IPS-18c (cell line): ENCODE measurements at regions not wholly inside any gene's neighbourhood (a gene's known extent, or its start where the extent isn't known, plus 50 kb on each side); places are given as distances from the start of the nearest gene placed in this dataset.

Experiments
- H3K4me3 ChIP-seq: 2 replicates; pipeline ENCODE4 v1.7.0; 2013; ENCODE audit warnings: low read depth, mild to moderate bottlenecking, low read length, moderate library complexity; ENCODE audit not compliant: insufficient read depth
- H3K9me3 ChIP-seq: one replicate; pipeline ENCODE4 v1.6.1; 2013; ENCODE audit warnings: mild to moderate bottlenecking, low read length, moderate library complexity; ENCODE audit not compliant: control insufficient read depth, insufficient read depth

- H3K4me3 ChIP-seq: no peak overlapping the region
- no peaks in the 10 kb centered on the region for H3K9me3 ChIP-seq
These were observed 297.6 kb upstream of the STS start for GRCh38 chrX:6849716-6850414.

DNA sequence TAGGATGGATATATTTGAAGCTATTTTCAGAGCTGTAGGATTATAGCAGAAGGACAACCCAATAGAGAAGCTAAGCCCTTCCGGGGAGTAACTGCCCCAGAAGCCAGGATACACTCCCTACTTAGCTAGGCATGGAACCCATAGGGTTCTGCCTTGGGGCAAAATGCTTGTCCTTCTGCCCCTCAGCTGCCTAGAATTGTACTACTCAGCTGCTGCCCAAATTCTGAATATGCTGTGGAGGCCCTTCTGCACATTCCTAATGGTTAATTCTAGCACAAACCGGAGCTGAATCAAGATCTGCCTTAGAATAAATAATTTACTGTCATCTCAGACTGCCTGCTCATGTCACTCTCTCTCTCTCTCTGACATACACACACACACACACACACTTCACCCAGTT lies 297.7 kb upstream of the VCX3A start:
- Histone ChIP-seq H3K4me3 (no peak overlapping the region), H3K9me3 (no peaks in the 10 kb centered on the region)

DNA sequence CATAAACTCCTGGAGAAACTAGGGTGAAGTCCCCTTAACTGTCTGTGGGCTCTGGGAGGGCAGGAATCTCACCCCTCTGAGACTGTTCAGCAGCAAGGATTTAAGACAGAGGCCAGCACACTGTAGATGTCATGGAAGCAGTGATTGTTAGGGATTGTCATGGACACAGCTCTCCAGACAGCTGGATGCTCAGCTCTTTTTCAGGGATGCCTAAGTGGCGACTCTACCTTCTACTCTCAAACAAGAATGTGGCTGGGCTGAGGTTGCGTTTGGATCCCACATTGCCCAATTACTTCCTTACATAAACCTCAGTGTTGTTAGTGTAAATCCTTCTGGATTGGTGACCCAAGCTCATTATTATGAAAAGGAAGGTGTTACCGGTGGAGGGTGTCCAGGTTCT lies 291.9 kb upstream of the VCX3A start:
- Histone ChIP-seq H3K9me3 (peaks cover 8% of the 10 kb centered on the region), H3K4me3 (no peak overlapping the region)

DNA sequence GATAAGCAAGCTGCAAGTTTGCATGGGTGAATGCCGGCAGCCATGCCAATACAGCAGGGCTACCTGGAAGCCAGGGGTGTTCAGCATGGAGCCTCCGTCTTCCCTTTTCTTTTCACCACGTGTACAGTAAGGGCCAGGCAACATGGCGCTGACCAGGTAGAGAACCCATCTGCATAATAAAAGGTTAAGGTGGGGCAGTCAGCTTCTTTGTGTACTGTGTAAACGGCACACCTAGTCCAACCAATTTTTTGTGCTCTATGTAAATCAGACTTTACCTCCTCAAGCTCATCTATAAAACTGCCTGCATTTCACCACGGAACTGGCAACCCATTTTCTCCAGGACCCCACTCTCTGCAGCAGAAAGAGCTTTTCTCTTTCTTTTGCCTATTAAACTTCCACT lies 286.8 kb upstream of the VCX3A start:
- Histone ChIP-seq H3K4me3 (no peak overlapping the region), H3K9me3 (peaks cover 12% of the 10 kb centered on the region)

GRCh38 chrX:6813836-6814370 lies 279.0 kb upstream of the VCX3A start:
- no peak overlapping the region for H3K4me3 ChIP-seq
- peaks cover 5% of the 10 kb centered on the region for H3K9me3 ChIP-seq

DNA sequence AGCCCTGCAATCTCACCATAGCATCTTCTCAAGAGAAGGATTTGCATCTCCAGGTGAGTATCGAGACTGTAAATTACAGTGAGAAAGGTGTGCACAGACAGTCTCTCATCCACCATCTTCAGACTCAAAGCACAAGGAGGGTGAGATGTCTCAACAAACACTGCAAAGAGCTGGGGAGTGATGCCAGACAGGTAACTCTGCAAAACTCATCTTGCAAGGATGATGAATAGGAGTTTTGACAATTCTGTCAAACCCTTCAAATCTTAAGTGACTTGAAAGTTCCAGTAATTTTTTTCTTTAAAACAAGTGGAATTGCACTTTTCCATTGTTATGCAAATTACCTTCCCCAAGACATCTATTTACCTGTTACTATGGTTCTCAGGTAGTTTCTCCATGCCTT lies 277.2 kb upstream of the VCX3A start:
- H3K4me3 ChIP-seq: no peak overlapping the region
- peaks cover 10% of the 10 kb centered on the region for H3K9me3 ChIP-seq

DNA sequence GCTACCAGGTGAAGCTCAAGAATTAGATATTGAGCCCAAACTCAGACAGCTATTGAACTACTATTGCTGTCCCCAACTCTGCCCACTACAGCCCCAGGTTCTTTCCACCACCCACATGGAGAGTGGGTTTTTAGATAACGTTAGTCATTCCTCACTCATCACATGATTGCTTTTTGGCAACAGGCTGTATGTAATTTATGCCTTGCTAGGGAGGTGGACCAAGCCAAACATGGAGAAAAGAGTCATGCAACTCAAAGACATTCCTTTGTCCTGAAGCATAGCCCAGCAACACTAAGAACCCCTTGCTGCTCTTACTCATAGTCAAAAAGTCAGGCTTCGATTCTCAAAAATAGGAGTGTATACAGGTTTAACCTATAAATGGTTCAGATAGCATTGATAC lies 275.9 kb upstream of the VCX3A start:
- Histone ChIP-seq H3K4me3 (no peak overlapping the region), H3K9me3 (peaks cover 10% of the 10 kb centered on the region)

GRCh38 chrX:6803607-6804006 lies 268.7 kb upstream of the VCX3A start:
- Histone ChIP-seq H3K4me3 (no peak overlapping the region), H3K9me3 (peaks cover 9% of the 10 kb centered on the region)

GRCh38 chrX:6793000-6793399 lies 258.1 kb upstream of the VCX3A start:
- H3K4me3 ChIP-seq: no peak overlapping the region
- H3K9me3 ChIP-seq: no peaks in the 10 kb centered on the region

DNA sequence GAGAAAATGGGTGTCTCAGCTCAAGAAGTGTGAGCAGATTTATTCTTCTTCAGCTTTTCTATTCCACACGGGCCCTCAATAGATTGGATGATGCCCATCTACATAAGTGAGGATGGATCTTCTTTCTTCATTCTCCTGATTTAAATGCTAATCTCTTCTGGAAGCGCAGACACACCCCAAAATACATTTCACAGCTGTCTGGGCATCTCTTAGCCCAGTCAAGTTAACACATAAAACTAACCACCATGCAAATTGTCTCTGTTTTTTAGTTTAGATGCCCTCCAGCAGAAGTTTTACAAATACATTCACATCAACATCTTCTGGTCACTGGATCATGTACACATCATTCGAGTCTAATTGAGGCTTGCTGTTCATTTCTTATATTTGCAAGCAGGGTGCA lies 249.0 kb upstream of the VCX3A start:
- Histone ChIP-seq H3K9me3 (no peaks in the 10 kb centered on the region), H3K4me3 (no peak overlapping the region)

DNA sequence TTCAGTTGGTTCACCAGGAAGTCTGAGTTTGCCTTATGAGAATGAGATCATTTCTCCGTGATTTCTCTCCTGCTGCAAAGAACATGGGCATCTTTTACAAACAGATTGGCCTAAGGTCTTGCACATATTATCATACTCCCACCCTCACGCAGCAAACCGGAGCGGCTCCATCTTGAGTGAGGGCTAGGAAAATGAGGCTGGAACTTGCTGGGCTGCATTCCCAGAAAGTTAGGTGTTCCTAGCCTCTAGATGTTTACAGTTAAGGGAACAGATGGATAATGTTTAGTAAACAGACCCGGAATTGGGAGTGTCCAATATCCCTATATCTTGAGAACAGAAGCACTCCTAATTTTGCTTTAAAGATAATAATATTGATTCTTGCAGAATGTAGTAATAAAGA lies 247.9 kb upstream of the VCX3A start:
- Histone ChIP-seq H3K4me3 (no peak overlapping the region), H3K9me3 (no peaks in the 10 kb centered on the region)

DNA sequence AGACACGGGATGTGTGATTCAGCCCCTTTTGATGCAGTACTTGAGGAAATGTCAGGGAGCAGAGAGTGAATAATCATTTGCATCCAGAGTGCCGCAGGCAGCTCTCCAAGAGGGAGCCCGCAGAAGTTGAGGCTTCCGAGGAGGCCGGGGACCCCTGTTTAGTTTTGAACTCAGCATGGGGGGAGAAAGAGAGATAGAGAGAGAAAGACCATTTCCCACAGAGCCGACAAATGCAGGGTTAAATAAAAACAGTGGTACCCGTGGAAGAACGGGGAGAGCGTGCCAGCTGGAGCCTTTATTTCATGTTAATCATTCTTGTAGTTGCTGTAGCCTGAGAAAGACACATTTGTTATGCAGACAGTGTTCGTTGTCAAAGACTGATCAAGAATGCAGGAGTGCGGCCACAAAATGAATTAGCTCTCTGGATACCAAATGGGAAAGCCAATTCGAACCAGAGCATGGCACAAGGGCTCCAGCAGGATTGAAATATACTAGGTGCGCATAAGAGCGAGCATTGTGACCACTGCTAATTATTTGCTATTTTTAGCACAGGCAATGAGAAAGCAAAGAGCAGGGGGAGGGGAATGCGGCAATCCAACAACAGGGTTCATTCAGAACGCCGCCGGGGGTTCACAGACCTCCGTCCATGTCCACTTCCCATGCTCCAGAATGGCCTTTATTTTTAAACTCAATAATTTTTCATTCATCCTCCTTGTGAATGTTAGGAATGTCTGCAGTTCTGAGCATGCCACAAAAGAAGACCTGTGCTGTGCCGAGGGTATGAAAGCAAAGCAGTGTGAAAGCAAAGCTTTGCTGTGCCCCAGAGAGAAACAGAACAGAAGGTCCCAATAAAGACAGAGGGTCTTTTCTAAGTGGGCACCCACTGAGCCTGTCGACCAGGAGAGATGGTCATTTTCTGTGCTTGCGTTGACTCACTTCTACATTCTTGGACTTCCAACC lies 243.9 kb upstream of the VCX3A start:
- Histone ChIP-seq H3K4me3 (no peak overlapping the region), H3K9me3 (peaks cover 9% of the 10 kb centered on the region)

DNA sequence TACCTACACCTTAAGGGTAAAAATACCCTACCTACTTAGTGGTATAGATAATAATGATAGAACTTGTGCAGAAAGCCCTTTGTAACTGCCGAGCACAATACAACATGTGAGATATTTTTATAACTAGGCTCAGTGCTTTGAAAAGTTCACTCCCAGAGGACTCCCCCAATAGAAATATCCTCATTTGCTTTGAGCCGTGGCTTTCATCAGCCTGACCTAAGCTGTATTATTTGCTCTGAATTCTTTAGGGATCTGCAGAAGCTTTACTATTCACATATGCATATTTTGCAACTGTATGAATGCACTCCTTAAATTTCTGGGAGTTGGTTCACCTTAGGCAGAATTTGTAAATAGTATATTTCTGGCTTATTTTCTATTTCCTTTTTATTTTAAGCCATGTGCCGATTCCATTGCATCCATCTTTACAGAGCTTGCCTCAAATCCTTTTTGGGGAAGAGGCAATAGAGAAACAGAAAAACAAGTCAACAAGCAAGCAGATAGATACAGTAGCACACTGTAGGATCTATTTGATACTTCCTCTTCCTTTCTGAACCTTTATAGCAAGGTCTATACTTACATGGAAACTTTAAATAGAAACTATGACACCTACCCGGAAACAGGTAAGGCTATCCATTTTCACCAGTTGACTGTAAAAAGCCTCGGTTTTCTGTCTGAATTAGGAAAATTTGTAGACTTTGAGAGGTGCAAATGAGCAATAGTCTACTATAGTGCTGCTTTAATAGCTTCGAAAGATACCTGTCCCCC lies 242.5 kb upstream of the VCX3A start:
- Histone ChIP-seq H3K4me3 (no peak overlapping the region), H3K9me3 (peaks cover 11% of the 10 kb centered on the region)

DNA sequence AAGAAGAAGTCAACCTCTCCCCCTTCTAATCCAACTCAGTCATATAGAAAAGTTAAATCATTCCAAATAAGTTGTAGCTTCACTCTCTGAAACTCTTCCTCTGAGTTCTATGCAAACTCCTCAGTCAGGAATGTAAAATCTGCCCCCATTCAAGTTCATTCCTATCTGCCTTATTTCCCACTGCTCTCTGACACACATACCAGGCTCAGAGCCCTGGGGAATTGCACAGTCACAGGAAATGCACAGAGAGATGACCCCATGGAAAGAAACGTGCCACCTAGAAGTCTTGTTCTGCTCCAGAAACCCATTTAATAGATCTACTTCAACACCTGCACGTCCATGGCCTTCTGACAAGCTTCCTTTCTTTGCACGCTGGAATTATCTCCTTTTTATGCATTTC lies 236.0 kb upstream of the VCX3A start:
- H3K4me3 ChIP-seq: no peak overlapping the region
- H3K9me3 ChIP-seq: peaks cover 13% of the 10 kb centered on the region

DNA sequence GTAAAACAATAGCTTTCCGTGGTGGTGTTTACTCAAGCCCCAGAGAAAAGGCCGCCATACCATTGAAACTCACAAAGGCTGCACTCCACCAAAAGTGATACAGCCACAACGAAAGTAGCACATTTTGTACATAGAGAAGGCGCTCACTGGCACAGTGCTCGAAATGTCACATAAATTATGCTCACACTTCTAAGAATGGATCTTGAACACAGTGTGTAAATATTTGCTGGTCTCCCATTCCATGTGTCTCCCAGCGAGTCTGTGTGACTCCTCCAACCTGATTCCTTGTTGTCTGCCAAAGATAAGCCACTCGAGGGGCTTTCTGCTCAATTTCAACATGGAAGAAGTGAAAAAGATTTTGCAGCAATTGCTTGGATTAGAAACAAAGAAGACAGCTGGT lies 234.0 kb upstream of the VCX3A start:
- Histone ChIP-seq H3K9me3 (peaks cover 5% of the 10 kb centered on the region), H3K4me3 (no peak overlapping the region)

GRCh38 chrX:6761251-6761650 lies 226.3 kb upstream of the VCX3A start:
- H3K4me3 ChIP-seq: no peak overlapping the region
- peaks cover 4% of the 10 kb centered on the region for H3K9me3 ChIP-seq

GRCh38 chrX:6759655-6760375 lies 224.9 kb upstream of the VCX3A start:
- H3K9me3 ChIP-seq: peaks cover 4% of the 10 kb centered on the region
- no peak overlapping the region for H3K4me3 ChIP-seq
